ENCODE measurements at regions not wholly inside any gene's neighbourhood (a gene's known extent, or its start where the extent isn't known, plus 50 kb on each side); places are given as distances from the start of the nearest gene placed in this dataset.

- ATAC-seq (ENCODE audit: low FRiP score) = no peak
- TF ChIP-seq CTCF (IDR thresholded peaks at IDR 0.05) = no peak
- DNase-seq (ENCODE audit: low spot score) = no peak
Observed at GRCh38 chr22:48673806-48674500, 1153.7 kb downstream of the BRD1 start.

GRCh38 chr22:48672387-48672786 lies 1155.3 kb downstream of the BRD1 start:
- ATAC-seq (ENCODE audit: low FRiP score) (no peak), DNase-seq (ENCODE audit: low spot score) (no peak)

GRCh38 chr22:48670731-48671130 lies 1156.9 kb downstream of the BRD1 start:
- no peak for DNase-seq (ENCODE audit: low spot score)
- no peak for TF ChIP-seq CTCF (IDR thresholded peaks at IDR 0.05)
- no peak for ATAC-seq (ENCODE audit: low FRiP score)

More at GRCh38 chr22:48672387-48672786, 1155.3 kb downstream of the BRD1 start:
- no peak for TF ChIP-seq CTCF (IDR thresholded peaks at IDR 0.05)

GRCh38 chr22:48669986-48670716 lies 1157.5 kb downstream of the BRD1 start:
- no peak for TF ChIP-seq CTCF (IDR thresholded peaks at IDR 0.05)
- no peak for DNase-seq (ENCODE audit: low spot score)
- ATAC-seq (ENCODE audit: low FRiP score) = no peak

GRCh38 chr22:48669226-48669625 lies 1158.4 kb downstream of the BRD1 start:
- DNase-seq (ENCODE audit: low spot score) (no peak), ATAC-seq (ENCODE audit: low FRiP score) (no peak)
- TF ChIP-seq CTCF (IDR thresholded peaks at IDR 0.05) = no peak

- no peak for ATAC-seq (ENCODE audit: low FRiP score)
- no peak for DNase-seq (ENCODE audit: low spot score)
- TF ChIP-seq CTCF (IDR thresholded peaks at IDR 0.05) = no peak
Observed at GRCh38 chr22:48667289-48667688, 1160.4 kb downstream of the BRD1 start.

- DNase-seq (ENCODE audit: low spot score) (no peak), ATAC-seq (ENCODE audit: low FRiP score) (no peak)
- TF ChIP-seq CTCF (IDR thresholded peaks at IDR 0.05) = no peak
Observed at GRCh38 chr22:48666620-48667019, 1161.1 kb downstream of the BRD1 start.

Measured in omental fat pad (tissue), 3 donors.